SIG-M5 (cell line): ENCODE measurements at regions not wholly inside any gene's neighbourhood (a gene's known extent, or its start where the extent isn't known, plus 50 kb on each side); places are given as distances from the start of the nearest gene placed in this dataset.
"Not testable (repeated sequence)": the region's sequence is repeated elsewhere in the genome, so short reads cannot be mapped to it uniquely, and the experiment has no call there.

Source experiments
- DNase-seq: peaks from one replicate; lab custom pipeline; 2025; lab: John Stamatoyannopoulos, UW

GRCh38 chr2:196498962-196499361 lies 140.6 kb upstream of the CCDC150 start:
- no peak for DNase-seq

- DNase-seq, result no peak
Measured at GRCh38 chr2:196499686-196500085, 139.8 kb upstream of the CCDC150 start.

DNA sequence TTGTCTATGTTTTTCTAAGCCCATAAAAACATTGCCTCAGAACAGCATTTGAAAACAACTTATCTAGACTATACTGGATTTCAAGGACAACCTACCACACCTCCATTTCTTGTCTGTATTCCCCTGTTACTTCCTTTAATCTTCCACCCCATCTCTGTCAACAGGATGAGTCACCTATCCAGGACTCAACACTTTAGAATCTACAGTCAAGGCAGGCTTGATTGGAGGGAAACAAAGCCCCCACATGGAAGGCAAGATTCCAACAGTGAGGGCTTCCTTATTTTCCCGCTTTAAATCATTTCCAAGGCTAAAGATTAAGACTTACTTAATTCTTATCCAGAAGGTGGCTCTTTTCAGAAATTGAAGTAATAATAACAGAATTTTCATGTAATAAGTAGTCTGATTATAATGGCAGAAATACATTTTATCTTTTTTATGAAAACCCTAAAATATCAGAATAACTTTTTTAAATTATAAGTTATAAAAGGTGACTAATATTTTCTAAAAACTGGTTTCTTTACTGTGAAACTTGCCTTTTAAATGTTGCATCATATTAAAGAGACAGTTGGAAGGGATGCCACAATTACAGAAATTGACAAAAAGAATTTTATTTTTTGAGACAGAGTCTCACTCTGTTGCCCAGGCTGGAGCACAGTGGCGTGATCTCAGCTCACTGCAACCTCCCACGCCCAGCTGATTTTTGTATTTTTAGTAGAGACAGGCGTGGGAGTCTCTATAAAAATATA lies 138.7 kb upstream of the CCDC150 start:
- DNase-seq, result no peak

- no peak for DNase-seq
Measured at GRCh38 chr2:196501836-196502235, 137.7 kb upstream of the CCDC150 start.

DNA sequence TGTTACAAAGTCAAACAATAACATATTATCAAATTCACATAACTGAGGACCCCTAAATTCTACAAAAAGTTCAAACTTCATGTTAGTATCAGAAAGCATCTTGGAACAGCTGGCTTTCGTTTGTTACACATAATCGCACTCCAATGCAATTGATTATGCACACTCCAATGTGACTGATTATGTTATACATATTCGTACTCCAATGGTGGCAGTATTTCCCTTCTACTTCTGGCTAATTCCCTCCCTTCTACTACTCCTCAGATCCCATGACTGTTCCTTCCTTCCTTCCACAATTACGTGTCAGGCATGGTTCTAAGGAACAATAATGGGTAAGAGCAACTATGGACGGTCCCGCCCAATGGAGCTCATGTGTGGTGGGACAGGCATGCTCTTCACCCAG lies 137.1 kb upstream of the CCDC150 start:
- no peak for DNase-seq

- no peak for DNase-seq
Measured at GRCh38 chr2:196503398-196503797, 136.1 kb upstream of the CCDC150 start.

GRCh38 chr2:196504788-196505187 lies 134.7 kb upstream of the CCDC150 start:
- no peak for DNase-seq

DNA sequence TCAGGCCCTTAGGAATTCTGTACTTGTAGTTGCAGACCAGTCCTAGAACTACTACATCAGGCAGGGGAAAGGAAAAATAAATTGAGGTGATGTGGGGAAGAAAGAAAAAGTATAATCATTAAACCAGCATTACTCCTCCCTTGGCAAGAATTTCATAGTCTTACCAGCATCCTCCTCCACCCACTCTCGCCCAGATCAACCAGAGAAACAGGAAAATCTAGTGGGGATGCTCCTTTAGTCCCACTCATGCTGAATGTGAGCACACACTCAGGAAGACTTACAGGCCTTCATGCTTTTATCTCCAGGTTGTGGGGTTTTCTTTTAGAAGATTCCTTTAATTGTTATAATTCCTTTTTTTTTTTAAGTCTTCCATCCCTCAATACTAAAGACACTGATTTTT lies 129.3 kb upstream of the CCDC150 start:
- DNase-seq, result no peak

DNA sequence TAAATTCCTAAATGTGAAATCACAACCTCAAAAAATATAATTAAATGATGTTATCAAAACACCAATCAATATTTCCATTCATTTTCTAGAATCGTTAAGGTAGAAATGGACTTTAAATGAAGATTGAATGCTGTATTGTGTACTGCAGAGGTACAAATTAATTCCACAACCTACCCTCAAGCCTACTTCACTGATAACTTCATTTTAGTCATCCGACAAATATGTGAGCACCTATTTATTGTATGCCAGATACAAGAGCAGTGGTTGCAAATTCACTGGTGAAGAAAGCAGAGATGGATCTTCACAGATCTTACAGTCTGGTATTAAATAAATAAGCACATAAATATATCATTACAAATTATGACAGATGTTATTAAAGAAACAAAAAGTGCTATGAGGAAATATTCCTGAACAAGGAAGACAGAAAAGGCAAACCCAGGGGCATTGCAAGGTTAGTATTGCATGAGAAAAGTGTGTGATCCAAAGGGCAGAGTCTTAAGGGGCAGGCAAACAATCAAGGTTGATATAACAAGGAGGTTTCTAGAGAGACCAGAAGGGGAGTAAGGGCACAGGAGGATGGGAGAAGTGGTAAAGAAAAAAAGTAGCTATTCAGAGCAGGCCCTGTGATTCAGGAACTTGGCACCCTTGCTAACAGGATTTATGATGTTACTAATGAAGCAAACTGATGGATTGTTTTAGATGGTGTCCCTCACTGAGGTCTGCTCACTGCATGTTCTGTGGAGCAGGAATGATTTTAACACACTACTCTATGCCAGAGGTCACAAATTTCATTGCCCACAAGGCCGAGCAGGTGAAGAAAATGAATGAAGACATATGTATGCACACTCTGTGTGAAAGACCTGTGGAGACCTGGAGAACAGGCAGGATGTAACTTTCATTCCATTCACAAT lies 128.0 kb upstream of the CCDC150 start:
- no peak for DNase-seq

DNA sequence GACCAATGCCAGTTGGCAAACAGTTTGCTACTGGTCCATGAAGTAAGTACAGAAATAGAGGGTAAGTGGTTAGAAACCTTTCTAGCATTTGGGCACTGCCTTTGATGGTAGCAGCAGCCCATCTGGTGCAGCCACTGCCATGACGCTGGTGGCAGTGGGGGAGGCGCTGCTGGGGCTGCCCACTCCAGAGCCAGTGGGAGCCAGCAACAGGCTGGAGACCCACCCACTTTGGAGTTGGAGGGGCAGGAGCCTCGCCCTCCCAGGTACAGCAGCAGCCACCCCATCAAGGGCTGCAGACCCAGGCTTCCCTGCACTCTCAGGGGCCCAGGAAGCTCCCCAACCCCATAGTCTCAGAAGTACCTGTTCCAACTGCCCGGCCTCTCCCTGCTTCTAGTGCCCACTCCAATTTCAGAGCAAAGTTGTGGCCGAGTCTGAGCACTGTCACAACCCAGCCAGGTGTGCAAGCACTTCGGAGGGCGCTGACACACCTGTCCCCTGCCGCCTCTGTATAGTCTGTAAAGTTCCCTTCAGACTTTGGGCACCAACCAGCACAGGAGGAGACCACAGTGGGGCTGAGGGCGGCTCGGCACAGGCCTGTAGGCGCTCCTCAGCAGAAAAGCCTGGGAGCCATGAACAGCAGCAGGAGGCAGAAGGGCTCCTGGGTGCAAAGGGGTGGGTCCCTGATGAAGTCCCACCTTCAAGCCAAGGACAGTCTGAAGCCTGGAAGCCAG lies 125.6 kb upstream of the CCDC150 start:
- DNase-seq, result no peak

GRCh38 chr2:196514641-196515040 lies 124.9 kb upstream of the CCDC150 start:
- DNase-seq, result no peak

DNA sequence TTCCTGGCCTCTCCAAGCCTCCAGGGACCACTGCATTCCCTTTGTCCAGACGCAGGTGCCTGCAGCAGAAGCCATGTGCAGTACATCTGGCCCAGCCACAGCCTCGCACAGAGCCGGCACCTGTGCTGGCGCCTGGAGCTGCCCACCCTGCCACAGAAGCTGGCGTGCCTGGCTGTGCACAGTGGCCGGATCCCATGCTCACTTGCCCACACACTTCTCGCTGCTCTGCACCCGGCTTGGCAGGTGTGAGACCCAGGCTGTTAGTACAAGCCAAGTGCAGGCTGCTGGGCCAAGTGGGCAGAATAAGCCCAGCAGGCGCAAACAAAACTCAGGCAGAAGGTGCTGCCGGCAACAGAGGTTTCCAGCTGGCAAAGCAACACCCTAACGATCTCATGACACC lies 124.5 kb upstream of the CCDC150 start:
- DNase-seq, result no peak

- no peak for DNase-seq
Measured at GRCh38 chr2:196515608-196516007, 123.9 kb upstream of the CCDC150 start.

DNA sequence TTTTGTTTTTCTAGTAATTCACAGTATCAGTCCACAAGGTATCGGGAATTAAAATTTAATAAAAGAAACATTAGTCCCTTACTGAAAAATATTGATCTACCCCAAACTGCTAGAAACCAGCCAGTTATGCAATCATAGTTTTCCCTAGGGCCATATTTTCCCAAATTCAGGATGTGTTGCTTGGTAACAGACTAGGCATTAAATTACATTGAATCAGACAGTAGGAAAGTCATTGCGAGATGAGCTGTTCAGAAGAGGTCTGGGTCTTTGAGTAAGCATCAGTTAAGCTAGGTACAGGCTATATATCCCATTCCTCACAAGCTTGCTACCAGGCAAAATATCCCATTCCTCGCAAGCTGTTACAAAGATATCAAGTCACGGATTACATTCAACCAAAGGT lies 123.0 kb upstream of the CCDC150 start:
- DNase-seq, result no peak

- no peak for DNase-seq
Measured at GRCh38 chr2:196520605-196521004, 118.9 kb upstream of the CCDC150 start.

DNA sequence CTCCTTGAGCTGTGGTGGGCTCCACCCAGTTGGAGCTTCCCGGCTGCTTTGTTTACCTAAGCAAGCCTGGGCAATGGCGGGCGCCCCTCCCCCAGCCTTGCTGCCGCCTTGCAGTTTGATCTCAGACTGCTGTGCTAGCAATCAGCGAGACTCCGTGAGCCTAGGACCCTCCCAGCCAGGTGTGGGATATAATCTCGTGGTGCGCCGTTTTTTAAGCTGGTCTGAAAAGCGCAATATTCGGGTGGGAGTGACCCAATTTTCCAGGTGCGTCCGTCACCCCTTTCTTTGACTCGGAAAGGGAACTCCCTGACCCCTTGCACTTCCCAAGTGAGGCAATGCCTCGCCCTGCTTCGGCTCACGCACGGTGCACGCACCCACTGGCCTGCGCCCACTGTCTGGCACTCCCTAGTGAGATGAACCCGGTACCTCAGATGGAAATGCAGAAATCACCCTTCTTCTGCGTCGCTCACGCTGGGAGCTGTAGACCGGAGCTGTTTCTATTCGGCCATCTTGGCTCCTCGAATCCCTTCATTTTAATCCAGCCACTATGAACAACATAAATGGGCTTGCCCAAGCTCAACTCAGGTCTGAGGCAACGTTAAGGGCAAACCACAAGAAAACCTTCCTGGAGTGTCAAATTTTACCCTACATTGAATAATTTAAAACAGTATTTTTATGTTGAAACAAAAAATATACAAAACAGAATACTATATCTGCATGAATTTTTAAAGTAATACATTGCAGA lies 112.4 kb upstream of the CCDC150 start:
- not testable (repeated sequence) for DNase-seq

- DNase-seq, result no peak
Measured at GRCh38 chr2:196528486-196529223, 110.9 kb upstream of the CCDC150 start.

DNA sequence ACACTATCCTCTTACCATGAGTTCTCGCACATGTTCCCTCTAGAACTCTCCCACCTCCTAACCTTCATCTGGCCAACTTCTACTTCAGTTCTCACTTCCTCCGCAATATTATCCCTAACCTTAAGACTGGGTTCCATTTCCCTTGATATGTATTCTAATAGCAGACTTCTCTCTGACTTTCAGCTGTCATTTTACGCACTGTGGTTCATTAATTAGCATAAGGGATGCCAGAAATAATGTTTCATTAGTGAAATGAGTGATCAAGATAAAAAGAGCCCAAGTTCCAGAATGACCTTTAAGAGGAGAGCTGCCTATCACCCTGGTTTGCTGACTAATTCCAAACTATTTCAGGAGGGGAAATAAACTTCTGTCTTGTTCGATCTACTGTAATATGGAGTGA lies 108.6 kb upstream of the CCDC150 start:
- DNase-seq, result no peak

DNA sequence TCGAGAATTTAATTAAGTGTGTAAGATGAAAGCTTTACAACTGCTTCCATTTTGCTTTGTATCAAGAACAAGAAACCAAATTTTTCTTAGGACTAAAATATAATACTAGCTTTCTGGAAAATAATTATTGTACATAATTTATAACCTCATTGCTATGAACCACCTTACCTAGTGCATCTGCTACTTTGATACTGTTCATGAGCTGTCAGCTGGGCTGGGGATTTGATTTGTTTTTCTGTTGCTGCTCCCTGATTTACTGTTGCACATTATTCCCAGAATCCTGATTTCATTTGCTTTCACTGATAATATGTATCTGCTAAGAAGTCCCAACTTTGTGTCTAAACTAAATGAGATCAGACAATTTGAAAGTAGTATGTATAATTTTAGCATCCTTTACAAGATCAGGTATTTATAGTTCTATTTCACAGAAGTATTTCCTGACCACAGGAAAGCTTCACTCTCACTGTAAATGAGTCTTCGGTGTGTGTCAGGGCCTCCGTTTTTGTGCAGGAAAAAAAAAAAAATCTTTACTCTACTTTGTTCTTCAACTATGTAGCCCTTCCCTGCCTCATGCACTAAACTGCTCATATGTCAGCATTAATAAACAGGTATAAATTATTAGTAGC lies 105.6 kb upstream of the CCDC150 start:
- DNase-seq, result no peak

GRCh38 chr2:196534495-196534894 lies 105.0 kb upstream of the CCDC150 start:
- DNase-seq, result no peak

DNA sequence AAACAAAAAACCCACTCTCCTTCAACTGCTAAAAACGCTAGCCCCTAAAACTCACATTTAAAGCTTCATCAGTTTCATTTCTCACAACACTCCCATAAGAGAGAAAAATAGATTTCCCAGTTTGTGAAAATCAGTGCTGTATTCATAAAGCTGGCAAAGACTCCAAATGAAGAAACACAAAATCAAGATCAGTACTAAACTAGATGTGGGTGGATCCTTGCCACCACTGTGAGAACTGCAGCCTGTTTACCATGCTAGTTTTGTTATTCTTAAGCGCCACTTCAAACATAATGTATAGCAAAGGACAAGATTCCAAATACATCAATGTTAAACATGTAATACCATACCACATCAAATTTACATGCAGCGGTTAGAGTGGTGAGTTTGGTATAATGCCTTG lies 104.5 kb upstream of the CCDC150 start:
- DNase-seq, result no peak
